ENCODE measurements at regions not wholly inside any gene's neighbourhood (a gene's known extent, or its start where the extent isn't known, plus 50 kb on each side); places are given as distances from the start of the nearest gene placed in this dataset.

- H3K27ac ChIP-seq (ENCODE audit: low read depth, low read length): no peak overlapping the region
- FAIRE-seq (no peak), DNase-seq (ENCODE audit: low read depth in 1 of 2, low spot score in 2 of 2) (no peak)
- H2BK5ac ChIP-seq (ENCODE audit: low read depth, low read length): no peak overlapping the region
- H3K4me3 ChIP-seq (ENCODE audit: extremely low read depth in 1 of 4, insufficient read depth in 2 of 4, low read depth in 3 of 4, low read length in 4 of 4): no peak overlapping the region
- no peaks in the 10 kb centered on the region for H3K4me1 ChIP-seq (replicated peaks in 1 of 4; ENCODE audit: control insufficient read depth in 3 of 4, insufficient read depth in 4 of 4, low read length in 3 of 4)
- H3K79me2 ChIP-seq (ENCODE audit: control insufficient read depth in 1 of 2, insufficient read depth in 2 of 2, low read length in 2 of 2): no peaks in the 10 kb centered on the region
- H2BK12ac ChIP-seq (ENCODE audit: low read depth, low read length): no peak overlapping the region
- TF ChIP-seq TAF7 (optimal IDR thresholded peaks at IDR 0.05; ENCODE audit: borderline replicate concordance, low read depth, low read length): no peak
- TF ChIP-seq POU5F1 (IDR thresholded peaks at IDR 0.05; ENCODE audit: low read depth, low read length): no peak
- no peaks in the 10 kb centered on the region for H3K79me1 ChIP-seq (ENCODE audit: low read depth, low read length)
- no peaks in the 10 kb centered on the region for H3K9me3 ChIP-seq (ENCODE audit: insufficient read depth in 2 of 2, low read depth in 1 of 2, low read length in 1 of 2)
- no peak overlapping the region for H4K5ac ChIP-seq (ENCODE audit: insufficient read length, low read depth, low read length)
- no peak overlapping the region for H3K9ac ChIP-seq (replicated peaks in 1 of 4; ENCODE audit: extremely low read depth in 1 of 4, low read depth in 3 of 4, low read length in 3 of 4)
- no peak overlapping the region for H4K91ac ChIP-seq (replicated peaks; ENCODE audit: insufficient read length, low read length)
- H4K8ac ChIP-seq (ENCODE audit: extremely low read depth, insufficient read depth, low read length): no peak overlapping the region
- ChIA-PET CTCF (ENCODE audit: partially characterized antibody) (no interaction called here), POLR2A (ENCODE audit: partially characterized antibody) (no interaction called here)
- no peak overlapping the region for H3K4ac ChIP-seq (replicated peaks; ENCODE audit: insufficient read length, low read depth, low read length)
- H3K18ac ChIP-seq (ENCODE audit: extremely low read depth, low read length): no peak overlapping the region
- H3K36me3 ChIP-seq (ENCODE audit: control insufficient read depth in 2 of 4, insufficient read depth in 4 of 4, low read length in 3 of 4): no peaks in the 10 kb centered on the region
- no peak overlapping the region for H2BK20ac ChIP-seq (ENCODE audit: low read length)
- H2AFZ ChIP-seq (ENCODE audit: low read length): no peak overlapping the region
- no peak overlapping the region for H3K56ac ChIP-seq (replicated peaks; ENCODE audit: insufficient read length, low read depth, low read length)
- H4K20me1 ChIP-seq (replicated peaks in 1 of 2; ENCODE audit: control insufficient read depth in 1 of 2, insufficient read depth in 2 of 2, low read length in 2 of 2): no peaks in the 10 kb centered on the region
- no peaks in the 10 kb centered on the region; the same call in 1 of the 2 replicates for H3K23me2 ChIP-seq (ENCODE audit: low read depth, low read length)
- H3K14ac ChIP-seq (ENCODE audit: insufficient read length): no peak overlapping the region
- H3K23ac ChIP-seq (ENCODE audit: insufficient read length): no peak overlapping the region
- 90% methylated on average over 2 of the region's 2 CpGs; no CpG with 5 or more reads in 1 of the 2 experiments for WGBS, 2 experiments (ENCODE audit: extremely low coverage in 1 of 2, insufficient coverage in 1 of 2, insufficient read length in 1 of 2, insufficient replicate concordance in 2 of 2, low coverage in 1 of 2, low lambda C conversion rate in 2 of 2, missing lambda C conversion rate in 1 of 2)
- H2BK15ac ChIP-seq (ENCODE audit: low read length): no peak overlapping the region
- H3K4me2 ChIP-seq (ENCODE audit: insufficient read depth in 1 of 2, low read depth in 2 of 2, low read length in 2 of 2): no peak overlapping the region
- H3K27me3 ChIP-seq (replicated peaks in 1 of 4; ENCODE audit: control insufficient read depth in 3 of 4, extremely low read depth in 1 of 4, insufficient read depth in 3 of 4, low read length in 3 of 4): no peaks in the 10 kb centered on the region
- H2AK5ac ChIP-seq (ENCODE audit: low read depth, low read length): no peak overlapping the region
- H2BK120ac ChIP-seq (replicated peaks; ENCODE audit: low read depth, low read length): no peak overlapping the region
These were observed 69.0 kb upstream of the SMC2 start for GRCh38 chr9:104025104-104025503.
